AG04449 (cell line): ENCODE measurements at regions not wholly inside any gene's neighbourhood (a gene's known extent, or its start where the extent isn't known, plus 50 kb on each side); places are given as distances from the start of the nearest gene placed in this dataset.
"Not testable (repeated sequence)": the region's sequence is repeated elsewhere in the genome, so short reads cannot be mapped to it uniquely, and the experiment has no call there.

Experiments used
- CTCF ChIA-PET: fragments of 350-600 bp; formaldehyde crosslinking; extraction: SDS; loops from one replicate; lab custom pipeline; 2021; ENCODE audit warnings: antibody characterized with exemption; lab: Yijun Ruan, JAX
- POLR2A ChIA-PET: fragments of 400-600, 350-600 bp; formaldehyde crosslinking; extraction: SDS; loops from one replicate; lab custom pipeline; 2020; ENCODE audit warnings: antibody characterized with exemption, inconsistent platforms; lab: Yijun Ruan, JAX
- DNase-seq: peaks from one replicate; pipeline ENCODE4 v3.0.0-alpha.2; 2010; ENCODE audit warnings: low read depth, low spot score
- H3K4me3 ChIP-seq: 2 replicates; pipeline ENCODE4 v1.5.1; 2011; ENCODE audit warnings: low read depth, mild to moderate bottlenecking, control low read depth, low read length
- TF ChIP-seq, protein P1 (sequence below): IDR thresholded peaks from one replicate; pipeline ENCODE4 v1.5.1; 2011; ENCODE audit warnings: mild to moderate bottlenecking, moderate library complexity, low read length, control low read depth, inconsistent platforms; ENCODE audit not compliant: insufficient read depth; ENCODE audit errors: missing control alignments

DNA sequence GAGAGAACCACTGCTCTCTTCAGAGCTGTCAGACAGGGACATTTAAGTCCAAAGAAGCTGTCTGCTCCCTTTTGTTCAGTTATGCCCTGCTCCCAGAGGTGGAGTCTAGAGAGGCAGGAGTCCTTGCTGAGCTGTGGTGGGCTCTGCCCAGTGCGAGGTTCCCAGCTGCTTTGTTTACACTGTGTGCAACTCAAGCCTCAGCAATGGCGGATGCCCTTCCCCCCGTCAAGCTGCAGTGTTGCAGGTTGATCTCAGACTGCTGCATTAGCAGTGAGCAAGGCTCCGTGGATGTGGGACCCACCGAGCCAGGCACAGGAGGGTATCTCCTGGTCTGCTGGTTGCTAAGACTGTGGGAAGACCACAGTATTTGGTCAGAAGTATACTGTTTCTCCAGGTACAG is 438.9 kb downstream of the ARL4A start:
- CTCF ChIA-PET, result interaction anchor here (1.2 kb wide), 1 partner anchor 440 kb away, joined by 4 read pairs; no protein-coding TSS in a partner anchor
- POLR2A ChIA-PET, result no interaction called here
- TF ChIP-seq, protein P1, sequence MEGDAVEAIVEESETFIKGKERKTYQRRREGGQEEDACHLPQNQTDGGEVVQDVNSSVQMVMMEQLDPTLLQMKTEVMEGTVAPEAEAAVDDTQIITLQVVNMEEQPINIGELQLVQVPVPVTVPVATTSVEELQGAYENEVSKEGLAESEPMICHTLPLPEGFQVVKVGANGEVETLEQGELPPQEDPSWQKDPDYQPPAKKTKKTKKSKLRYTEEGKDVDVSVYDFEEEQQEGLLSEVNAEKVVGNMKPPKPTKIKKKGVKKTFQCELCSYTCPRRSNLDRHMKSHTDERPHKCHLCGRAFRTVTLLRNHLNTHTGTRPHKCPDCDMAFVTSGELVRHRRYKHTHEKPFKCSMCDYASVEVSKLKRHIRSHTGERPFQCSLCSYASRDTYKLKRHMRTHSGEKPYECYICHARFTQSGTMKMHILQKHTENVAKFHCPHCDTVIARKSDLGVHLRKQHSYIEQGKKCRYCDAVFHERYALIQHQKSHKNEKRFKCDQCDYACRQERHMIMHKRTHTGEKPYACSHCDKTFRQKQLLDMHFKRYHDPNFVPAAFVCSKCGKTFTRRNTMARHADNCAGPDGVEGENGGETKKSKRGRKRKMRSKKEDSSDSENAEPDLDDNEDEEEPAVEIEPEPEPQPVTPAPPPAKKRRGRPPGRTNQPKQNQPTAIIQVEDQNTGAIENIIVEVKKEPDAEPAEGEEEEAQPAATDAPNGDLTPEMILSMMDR, result no peak

DNA sequence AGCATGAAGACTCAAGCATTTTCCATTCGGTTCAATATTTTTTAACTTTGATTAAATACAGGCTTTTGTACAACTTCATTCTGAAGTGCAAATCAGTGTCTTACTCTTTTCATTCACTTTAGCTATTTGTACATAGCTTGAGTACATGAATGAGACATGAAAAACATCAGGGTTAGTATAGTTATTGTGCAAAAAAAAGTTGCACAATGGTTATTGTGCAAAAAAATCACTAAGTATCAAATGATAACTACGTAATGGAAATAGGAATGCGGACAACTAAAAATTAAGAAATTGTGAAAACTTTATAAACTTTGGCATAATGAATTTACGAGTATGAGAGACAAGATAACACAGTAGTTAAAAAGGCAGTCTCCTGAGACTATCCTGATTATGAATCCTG is 442.9 kb downstream of the ARL4A start:
- TF ChIP-seq, protein P1, result no peak
- CTCF ChIA-PET, result no interaction called here
- POLR2A ChIA-PET, result no interaction called here
- no peak for DNase-seq
- no peak overlapping the region for H3K4me3 ChIP-seq

More for the DNA sequence above, 438.9 kb downstream of the ARL4A start:
- DNase-seq, result no peak
- H3K4me3 ChIP-seq, result no peak overlapping the region

DNA sequence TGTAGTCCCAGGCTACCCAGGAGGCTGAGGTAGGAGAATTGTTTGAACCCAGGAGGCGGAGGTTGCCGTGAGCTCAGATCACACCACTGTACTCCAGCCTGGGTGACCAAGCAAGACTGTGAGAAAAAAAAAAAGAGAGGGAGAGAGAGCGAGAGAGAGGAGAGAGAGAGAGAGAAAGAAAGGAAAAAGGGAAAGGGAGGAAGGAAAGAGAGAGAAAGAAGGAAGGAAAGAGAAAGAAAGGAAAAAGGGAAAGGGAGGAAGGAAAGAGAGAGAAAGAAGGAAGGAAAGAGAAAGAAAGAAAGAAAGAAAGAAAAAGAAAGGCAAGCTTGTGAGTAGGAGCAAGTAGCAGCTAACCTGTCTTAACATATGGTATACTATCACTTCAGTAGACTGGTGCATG is 443.5 kb downstream of the ARL4A start:
- DNase-seq, H3K4me3 ChIP-seq, CTCF ChIA-PET, POLR2A ChIA-PET: not testable (repeated sequence)

DNA sequence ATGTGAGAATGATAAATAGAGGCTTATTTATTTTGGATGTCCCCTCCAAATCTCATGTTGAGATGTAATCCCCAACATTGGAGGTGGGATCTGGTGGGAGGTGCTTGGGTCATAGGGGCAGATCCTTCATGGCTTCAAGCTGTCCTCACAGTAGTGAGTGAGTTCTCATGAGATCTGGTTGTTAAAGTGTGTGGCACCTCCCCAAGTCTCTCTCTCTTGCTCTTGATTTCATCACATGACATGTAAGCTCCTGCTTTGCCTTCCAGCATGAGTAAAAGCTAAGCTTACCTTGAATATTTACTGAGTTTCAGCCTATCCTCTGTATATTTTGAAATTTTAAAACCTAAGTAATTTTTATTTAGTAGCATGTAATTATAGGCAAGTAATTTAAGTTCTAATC is 444.9 kb downstream of the ARL4A start:
- TF ChIP-seq, protein P1, result no peak
- ChIA-PET CTCF (no interaction called here), POLR2A (no interaction called here)
- no peak for DNase-seq
- no peak overlapping the region for H3K4me3 ChIP-seq

DNA sequence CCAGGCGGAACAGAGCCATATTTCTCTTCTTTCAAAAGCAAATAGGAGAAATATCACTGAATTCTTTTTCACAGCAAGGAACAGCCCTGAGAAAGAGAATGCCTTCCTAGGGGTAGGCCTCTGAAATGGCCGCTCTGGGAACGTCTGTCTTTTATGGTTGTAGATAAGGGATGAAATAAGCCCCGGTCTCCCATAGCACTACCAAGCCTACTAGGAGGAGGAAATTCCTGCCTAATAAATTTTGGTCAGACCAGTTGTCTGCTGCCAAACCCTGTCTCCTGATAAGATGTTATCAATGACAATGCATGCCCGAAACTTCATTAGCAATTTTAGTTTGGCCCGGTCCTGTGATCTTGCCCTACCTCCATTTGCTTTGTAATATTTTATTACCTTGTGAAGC is 448.9 kb downstream of the ARL4A start:
- POLR2A ChIA-PET, DNase-seq, H3K4me3 ChIP-seq, CTCF ChIA-PET: not testable (repeated sequence)

DNA sequence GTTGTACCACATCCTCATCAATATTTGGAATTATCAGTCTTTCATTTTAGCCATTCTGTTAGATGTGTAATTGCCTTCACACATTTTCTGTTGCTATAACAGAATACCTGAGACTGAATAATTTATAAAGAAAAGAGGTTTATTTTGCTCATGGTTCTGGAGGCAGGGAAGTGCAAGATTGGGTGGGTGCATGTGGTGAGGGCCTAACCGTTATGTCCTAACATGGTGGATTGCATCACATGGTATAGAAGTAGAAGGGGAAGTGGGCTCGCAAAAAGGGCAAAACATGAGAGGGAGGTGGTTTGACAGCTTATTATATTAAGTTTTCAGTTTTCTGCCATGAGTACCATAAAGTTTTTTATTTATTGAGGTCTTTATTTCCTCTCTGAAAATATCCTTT is 452.0 kb downstream of the ARL4A start:
- ChIA-PET POLR2A (no interaction called here), CTCF (no interaction called here)
- H3K4me3 ChIP-seq, result no peak overlapping the region
- no peak for DNase-seq
- TF ChIP-seq, protein P1, result no peak

DNA sequence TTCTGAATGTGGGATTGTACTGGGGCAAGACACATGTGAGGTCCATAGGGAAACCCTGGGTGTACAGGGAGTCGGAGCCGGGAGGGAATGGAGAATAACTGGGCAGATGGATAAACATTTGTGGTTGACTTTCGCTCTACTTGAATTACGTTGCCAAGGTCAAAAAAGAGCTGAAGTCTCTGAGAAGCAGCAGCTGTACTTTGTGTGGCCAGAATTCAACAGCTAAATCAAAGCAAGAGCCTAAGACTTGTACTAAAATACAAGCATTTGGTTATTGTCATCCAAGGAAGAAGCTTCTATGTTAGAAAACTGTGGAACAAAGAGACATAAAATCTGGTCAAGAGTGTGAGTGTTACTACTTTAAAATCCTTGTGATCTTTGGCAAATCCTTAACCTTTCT is 457.2 kb downstream of the ARL4A start:
- H3K4me3 ChIP-seq, result no peak overlapping the region
- ChIA-PET POLR2A (no interaction called here), CTCF (no interaction called here)
- DNase-seq, result no peak
- TF ChIP-seq, protein P1, result no peak
